Naive thymus-derived CD4-positive, alpha-beta T cell (primary cell): ENCODE measurements at regions not wholly inside any gene's neighbourhood (a gene's known extent, or its start where the extent isn't known, plus 50 kb on each side); places are given as distances from the start of the nearest gene placed in this dataset.

Source experiments
- ATAC-seq: fragments of 150-1000 bp; cut with Tn5 transposase; 2 replicates; pipeline ENCODE4 v1.10.0; 2021; ENCODE audit warnings: mild to moderate bottlenecking, moderate library complexity
- CTCF ChIA-PET: fragments of 350-600 bp; sonication (Branson Sonifier 250); formaldehyde crosslinking; loops from one replicate; lab custom pipeline; 2021; ENCODE audit warnings: antibody characterized with exemption; lab: Charles Lee
- POLR2A ChIA-PET: fragments of 350-600 bp; sonication (Branson Sonifier 250); formaldehyde crosslinking; loops from one replicate; lab custom pipeline; 2021; ENCODE audit warnings: antibody characterized with exemption, inconsistent platforms; lab: Charles Lee
- DNase-seq, 9 donors: peaks; one replicate each; pipeline versions ENCODE4 v3.0.0 to v3.0.0-alpha.2; 2020 to 2022; ENCODE audit warnings: mixed read lengths in 1 of 9
- H3K27ac ChIP-seq: one replicate; pipeline ENCODE4 v1.7.0; 2013; ENCODE audit warnings: mild to moderate bottlenecking, low read depth, low read length, moderate library complexity
- H3K27me3 ChIP-seq, 2 donors: one replicate each; pipeline ENCODE4 v1.7.0; 2013; ENCODE audit warnings: low read length in 2 of 2, mild to moderate bottlenecking in 2 of 2, moderate library complexity in 2 of 2; ENCODE audit not compliant: control insufficient read depth in 2 of 2, insufficient read depth in 2 of 2
- H3K36me3 ChIP-seq, 3 experiments: 1 replicate in 2 of 3; 2 replicates in 1 of 3; pipeline ENCODE4 v1.7.0; 2013; ENCODE audit warnings: low read length in 3 of 3, mild to moderate bottlenecking in 3 of 3, moderate library complexity in 1 of 3; ENCODE audit not compliant: insufficient read depth in 3 of 3, control insufficient read depth in 2 of 3
- H3K4me1 ChIP-seq, 2 donors: one replicate each; pipeline ENCODE4 v1.7.0; 2013; ENCODE audit warnings: low read length in 2 of 2, mild to moderate bottlenecking in 2 of 2, moderate library complexity in 1 of 2; ENCODE audit not compliant: control insufficient read depth in 2 of 2, insufficient read depth in 2 of 2
- H3K4me3 ChIP-seq: 2 replicates; pipeline ENCODE4 v1.7.0; 2013; ENCODE audit warnings: mild to moderate bottlenecking, low read length
- H3K9me3 ChIP-seq, 3 experiments: 1 replicate in 2 of 3; 2 replicates in 1 of 3; pipeline ENCODE4 v1.7.0; 2013; ENCODE audit warnings: low read length in 3 of 3; ENCODE audit not compliant: control insufficient read depth in 2 of 3
- H3K27ac Mint-ChIP-seq, 9 donors: one replicate each; pipeline ENCODE4 v1.8.0; 2020 to 2022; ENCODE audit warnings: mixed read lengths in 9 of 9, mild to moderate bottlenecking in 8 of 9, moderate library complexity in 5 of 9, inconsistent platforms in 2 of 9
- H3K27me3 Mint-ChIP-seq, 5 donors: one replicate each; pipeline ENCODE4 v1.8.0; 2021 to 2022; ENCODE audit warnings: mixed read lengths in 5 of 5, mild to moderate bottlenecking in 1 of 5
- H3K36me3 Mint-ChIP-seq, 5 donors: one replicate each; pipeline ENCODE4 v1.8.0; 2020 to 2022; ENCODE audit warnings: mixed read lengths in 5 of 5, mild to moderate bottlenecking in 3 of 5, inconsistent platforms in 1 of 5
- H3K4me1 Mint-ChIP-seq, 7 donors: one replicate each; pipeline ENCODE4 v1.8.0; 2020 to 2022; ENCODE audit warnings: mixed read lengths in 7 of 7, mild to moderate bottlenecking in 3 of 7, inconsistent platforms in 1 of 7
- H3K4me3 Mint-ChIP-seq, 10 donors: one replicate each; pipeline ENCODE4 v1.8.0; 2020 to 2022; ENCODE audit warnings: mild to moderate bottlenecking in 10 of 10, mixed read lengths in 10 of 10, moderate library complexity in 6 of 10, inconsistent platforms in 2 of 10
- H3K9me3 Mint-ChIP-seq, 11 donors: one replicate each; pipeline ENCODE4 v1.8.0; 2020 to 2022; ENCODE audit warnings: mixed read lengths in 11 of 11, mild to moderate bottlenecking in 4 of 11, inconsistent platforms in 1 of 11, moderate library complexity in 1 of 11
- intact Hi-C, 2 donors: fragments of 100-400 bp; cut with micrococcal nuclease; formaldehyde crosslinking; loops; one replicate each; pipeline ENCODE4 v1.15.1; 2023

DNA sequence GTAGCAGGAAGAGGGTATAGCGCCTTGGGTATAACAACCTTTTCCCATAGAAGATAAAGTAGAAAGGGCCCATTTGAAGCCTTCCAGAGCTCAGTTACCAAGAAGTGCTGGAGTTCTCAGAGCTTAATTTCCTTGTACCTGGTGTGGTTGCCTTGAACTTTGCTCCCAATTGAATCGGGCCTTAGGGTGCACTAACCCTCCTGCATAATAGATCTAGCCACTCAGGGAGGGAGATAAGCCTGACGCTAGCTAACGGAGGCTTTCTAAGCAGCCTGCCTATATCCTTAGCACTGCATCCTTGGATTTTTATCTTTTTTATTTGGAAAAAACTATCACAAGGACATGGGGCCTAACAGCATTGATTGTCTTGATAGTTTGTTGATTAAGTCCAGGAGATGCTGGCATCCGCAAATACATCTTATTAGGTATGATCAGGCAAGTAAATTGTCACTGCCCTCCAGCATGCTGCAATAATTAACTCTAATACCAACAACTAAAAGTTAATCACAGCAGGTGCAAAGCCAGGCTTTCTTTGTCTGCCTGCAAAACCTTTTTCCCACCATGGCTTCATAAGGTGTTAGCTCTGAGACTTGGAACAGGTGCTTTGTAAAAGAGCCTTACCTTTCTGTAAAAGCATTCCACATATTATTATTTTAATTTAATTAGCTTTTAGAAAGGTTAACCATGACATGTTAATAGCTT lies 199.4 kb downstream of the SREK1 start:
- intact Hi-C loops: no loop called here
- Histone ChIP-seq H3K4me3 (no peak overlapping the region), H3K27me3 (no peaks in the 10 kb centered on the region), H3K4me1 (no peaks in the 10 kb centered on the region), H3K9me3 (no peaks in the 10 kb centered on the region), H3K27ac (no peak overlapping the region), H3K36me3 (no peaks in the 10 kb centered on the region)
- ChIA-PET CTCF (no interaction called here), POLR2A (no interaction called here)
- Mint-ChIP-seq H3K4me3 (no peak overlapping the region), H3K36me3 (no peaks in the 10 kb centered on the region), H3K27me3 (peaks cover 7 to 16% (median 12%) of the 10 kb centered on the region in 5 donors), H3K9me3 (peaks cover 0 to 2% (median 0%) of the 10 kb centered on the region in 11 donors), H3K4me1 (no peaks in the 10 kb centered on the region), H3K27ac (no peak overlapping the region)
- no peak for ATAC-seq
- no peak for DNase-seq

DNA sequence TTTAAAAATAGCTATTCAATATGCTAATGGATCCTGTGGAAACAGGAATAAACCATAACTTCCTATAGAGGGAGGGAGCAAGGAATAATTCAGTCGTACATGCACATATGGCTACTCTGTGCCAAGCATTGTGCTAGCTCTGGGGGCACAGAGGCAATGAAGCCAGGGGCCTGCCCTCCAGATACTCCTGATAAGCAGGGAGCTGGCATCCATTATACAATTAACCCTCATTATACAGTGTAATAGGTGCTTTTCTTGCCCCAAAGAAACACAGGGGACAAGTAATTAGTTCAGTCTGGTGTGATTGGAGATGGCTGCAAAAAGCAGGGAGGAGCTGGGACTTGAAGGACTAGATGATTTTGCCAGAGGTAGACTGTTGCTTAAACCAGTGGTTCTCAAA lies 200.4 kb downstream of the SREK1 start:
- Histone ChIP-seq H3K4me3 (no peak overlapping the region), H3K36me3 (no peaks in the 10 kb centered on the region), H3K4me1 (no peaks in the 10 kb centered on the region), H3K9me3 (no peaks in the 10 kb centered on the region), H3K27me3 (no peaks in the 10 kb centered on the region), H3K27ac (no peak overlapping the region)
- DNase-seq (no peak), ATAC-seq (no peak)
- no peak overlapping the region for H3K27ac Mint-ChIP-seq
- H3K36me3 Mint-ChIP-seq: no peaks in the 10 kb centered on the region
- H3K4me3 Mint-ChIP-seq: no peak overlapping the region
- peaks cover 0 to 2% (median 0%) of the 10 kb centered on the region in 11 donors for H3K9me3 Mint-ChIP-seq
- peaks cover 7 to 13% (median 12%) of the 10 kb centered on the region in 5 donors for H3K27me3 Mint-ChIP-seq
- intact Hi-C loops: no loop called here
- ChIA-PET CTCF (interaction anchor here (0.7 kb wide), 1 partner anchor 37 kb away, joined by 5 read pairs; no protein-coding TSS in a partner anchor), POLR2A (no interaction called here)
- no peaks in the 10 kb centered on the region for H3K4me1 Mint-ChIP-seq

DNA sequence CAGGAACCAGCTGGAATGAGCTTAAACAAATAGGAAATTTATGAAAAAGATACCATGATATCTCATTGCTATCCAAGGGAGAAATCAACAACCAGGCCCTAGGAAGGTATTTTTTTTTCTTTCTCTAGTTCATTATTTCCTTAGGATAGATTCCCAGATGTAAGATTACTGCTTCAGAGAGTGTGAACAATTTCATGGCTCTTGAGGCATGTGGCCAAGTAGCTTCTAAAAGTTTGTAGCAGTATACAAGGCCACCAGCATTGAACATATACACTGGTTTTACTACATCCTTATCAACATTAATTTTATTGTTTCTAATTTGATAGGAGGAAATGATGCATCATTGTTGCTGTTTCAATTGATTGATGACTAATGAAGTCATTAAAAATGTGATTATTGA lies 201.2 kb downstream of the SREK1 start:
- Histone ChIP-seq H3K27ac (no peak overlapping the region), H3K4me3 (no peak overlapping the region), H3K27me3 (no peaks in the 10 kb centered on the region), H3K9me3 (no peaks in the 10 kb centered on the region), H3K4me1 (no peaks in the 10 kb centered on the region), H3K36me3 (no peaks in the 10 kb centered on the region)
- CTCF ChIA-PET: interaction anchor here (0.7 kb wide), 1 partner anchor 38 kb away, joined by 5 read pairs; no protein-coding TSS in a partner anchor
- no peak overlapping the region for H3K27ac Mint-ChIP-seq
- intact Hi-C loops: no loop called here
- H3K27me3 Mint-ChIP-seq: peaks cover 7 to 14% (median 12%) of the 10 kb centered on the region in 5 donors
- ATAC-seq (no peak), DNase-seq (no peak)
- no peak overlapping the region for H3K4me3 Mint-ChIP-seq
- POLR2A ChIA-PET: no interaction called here
- H3K36me3 Mint-ChIP-seq: no peaks in the 10 kb centered on the region
- H3K4me1 Mint-ChIP-seq: no peaks in the 10 kb centered on the region
- H3K9me3 Mint-ChIP-seq: peaks cover 0 to 2% (median 0%) of the 10 kb centered on the region in 11 donors

DNA sequence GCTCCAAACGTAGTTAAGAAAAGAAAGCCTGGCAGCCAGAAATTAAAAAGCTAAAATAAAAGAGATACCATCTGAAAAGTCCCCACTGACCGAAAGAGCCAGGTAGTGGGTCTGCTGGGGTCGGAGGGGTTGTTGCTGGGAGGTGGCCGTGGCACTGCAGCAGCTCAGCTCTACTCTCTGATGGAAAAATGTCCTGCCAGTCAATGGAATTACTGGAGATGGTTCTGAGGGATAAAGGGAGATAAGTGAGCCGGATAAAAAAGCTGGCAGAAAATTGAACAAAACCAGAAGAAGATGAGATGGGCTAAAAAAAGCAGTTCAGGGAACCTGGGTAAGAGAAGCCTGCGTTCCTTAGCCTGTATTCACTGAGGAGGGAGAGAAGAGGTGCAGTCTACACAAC lies 202.8 kb downstream of the SREK1 start:
- no peak for ATAC-seq
- DNase-seq: no peak
- no peak overlapping the region for H3K4me3 Mint-ChIP-seq
- Histone ChIP-seq H3K36me3 (no peaks in the 10 kb centered on the region), H3K27ac (no peak overlapping the region), H3K4me3 (no peak overlapping the region), H3K27me3 (no peaks in the 10 kb centered on the region), H3K4me1 (no peaks in the 10 kb centered on the region), H3K9me3 (no peaks in the 10 kb centered on the region)
- no peaks in the 10 kb centered on the region for H3K36me3 Mint-ChIP-seq
- H3K9me3 Mint-ChIP-seq: peaks cover 0 to 2% (median 0%) of the 10 kb centered on the region in 11 donors
- ChIA-PET POLR2A (no interaction called here), CTCF (no interaction called here)
- intact Hi-C loops: no loop called here
- no peak overlapping the region for H3K27ac Mint-ChIP-seq
- H3K4me1 Mint-ChIP-seq: peaks cover 0 to under 1% (median 0%) of the 10 kb centered on the region in 7 donors
- H3K27me3 Mint-ChIP-seq: peaks cover 10 to 23% (median 12%) of the 10 kb centered on the region in 5 donors

DNA sequence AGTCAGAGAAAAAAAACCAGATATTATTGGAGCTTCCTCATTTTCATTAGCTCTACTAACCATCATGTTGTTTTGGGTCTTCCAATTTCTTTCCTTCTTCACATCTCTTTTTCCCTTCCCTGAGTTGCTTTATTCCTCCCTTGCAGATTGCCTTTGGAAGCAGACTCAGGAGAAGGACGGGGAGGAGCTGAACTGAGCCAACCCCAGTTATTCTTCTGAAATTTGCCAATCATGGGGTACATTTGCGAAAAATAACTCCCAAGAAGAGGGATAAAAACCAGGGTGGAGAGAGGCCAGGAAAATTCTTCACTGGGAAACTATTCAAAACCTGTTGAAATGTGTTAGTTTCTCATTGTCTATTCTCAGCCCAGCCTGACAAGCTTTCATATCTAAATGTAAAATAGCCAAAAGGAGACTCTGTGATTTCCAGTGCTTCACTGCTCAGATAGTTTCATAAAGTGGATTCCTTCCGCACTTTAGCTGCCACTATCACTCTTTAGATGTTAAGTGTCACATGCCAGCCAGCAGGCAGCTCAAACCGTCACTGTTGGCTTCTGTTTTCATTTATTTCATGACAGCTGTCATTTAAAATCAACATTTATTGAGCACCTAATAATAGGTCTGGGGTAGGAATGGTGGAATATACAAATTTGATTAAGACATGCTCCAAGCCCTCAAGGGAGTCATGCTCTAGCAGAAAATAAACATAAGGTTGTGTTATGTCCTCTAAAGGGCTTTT lies 204.5 kb downstream of the SREK1 start:
- DNase-seq: no peak
- H3K27ac Mint-ChIP-seq: no peak overlapping the region
- no peaks in the 10 kb centered on the region for H3K9me3 Mint-ChIP-seq
- no peak overlapping the region for H3K4me3 Mint-ChIP-seq
- H3K4me1 Mint-ChIP-seq: peaks cover 0 to 5% (median 0%) of the 10 kb centered on the region in 7 donors
- Histone ChIP-seq H3K9me3 (no peaks in the 10 kb centered on the region), H3K27ac (no peak overlapping the region), H3K27me3 (no peaks in the 10 kb centered on the region), H3K4me1 (no peaks in the 10 kb centered on the region), H3K36me3 (no peaks in the 10 kb centered on the region), H3K4me3 (no peak overlapping the region)
- H3K27me3 Mint-ChIP-seq: peaks cover 10 to 23% (median 13%) of the 10 kb centered on the region in 5 donors
- H3K36me3 Mint-ChIP-seq: no peaks in the 10 kb centered on the region
- POLR2A ChIA-PET: no interaction called here
- no peak for ATAC-seq
- intact Hi-C loops: no loop called here
- CTCF ChIA-PET: no interaction called here

DNA sequence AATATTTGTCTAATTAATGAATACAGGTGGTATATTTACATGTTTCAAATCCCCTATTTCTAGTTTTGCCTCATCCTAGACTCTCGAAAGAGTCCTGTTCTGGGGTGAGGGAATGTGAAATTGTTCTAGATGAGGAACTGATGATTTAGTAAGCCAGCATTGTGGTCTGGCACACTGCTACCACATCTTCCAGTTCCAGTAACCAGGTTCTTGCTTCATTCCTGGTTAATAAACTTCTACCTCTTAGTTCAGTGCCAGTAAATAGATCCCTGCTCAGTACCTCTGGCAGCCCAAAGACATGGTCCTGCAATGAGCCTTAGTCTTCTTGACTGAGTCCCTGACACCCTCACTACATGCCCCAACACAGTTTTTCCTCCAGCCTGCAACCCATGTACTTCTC lies 207.7 kb downstream of the SREK1 start:
- Histone ChIP-seq H3K4me3 (no peak overlapping the region), H3K36me3 (no peaks in the 10 kb centered on the region), H3K4me1 (no peaks in the 10 kb centered on the region), H3K27me3 (no peaks in the 10 kb centered on the region), H3K27ac (no peak overlapping the region), H3K9me3 (no peaks in the 10 kb centered on the region)
- DNase-seq: no peak
- Mint-ChIP-seq H3K9me3 (no peaks in the 10 kb centered on the region), H3K36me3 (no peaks in the 10 kb centered on the region), H3K27me3 (peaks cover 13 to 29% (median 17%) of the 10 kb centered on the region in 5 donors), H3K27ac (no peak overlapping the region), H3K4me3 (no peak overlapping the region), H3K4me1 (peaks cover 0 to 5% (median 0%) of the 10 kb centered on the region in 7 donors)
- POLR2A ChIA-PET: no interaction called here
- intact Hi-C loops: no loop called here
- CTCF ChIA-PET: no interaction called here
- ATAC-seq: peak; percentile 60
